Upper lobe of left lung (tissue), 6 donors: ENCODE measurements at regions not wholly inside any gene's neighbourhood (a gene's known extent, or its start where the extent isn't known, plus 50 kb on each side); places are given as distances from the start of the nearest gene placed in this dataset.

Source experiments
- ATAC-seq, 2 donors: fragments of 200-7000 bp; cut with Tn5 transposase; one replicate each; pipeline ENCODE4 v1.9.1; 2022; ENCODE audit warnings: mild to moderate bottlenecking in 2 of 2, moderate library complexity in 2 of 2; ENCODE audit not compliant: low FRiP score in 2 of 2
- DNase-seq, 2 donors: peaks; one replicate each; pipeline ENCODE4 v3.0.0-alpha.2; 2019 to 2020
- H3K27ac ChIP-seq, 4 donors: fragments of 200-600 bp; sonication (generic); one replicate each; pipeline ENCODE4 v1.5.1; 2016 to 2019
- H3K27me3 ChIP-seq, 4 donors: fragments of 200-600 bp; sonication (generic); one replicate each; pipeline ENCODE4 v1.5.1; 2017 to 2019
- H3K36me3 ChIP-seq, 4 donors: fragments of 200-600 bp; sonication (generic); one replicate each; pipeline ENCODE4 v1.5.1; 2016 to 2019
- H3K4me1 ChIP-seq, 4 donors: fragments of 200-600 bp; sonication (generic); one replicate each; pipeline ENCODE4 v1.5.1; 2018 to 2019
- H3K4me3 ChIP-seq, 4 donors: fragments of 200-600 bp; sonication (generic); one replicate each; pipeline ENCODE4 v1.5.1; 2017 to 2019; ENCODE audit warnings: mild to moderate bottlenecking in 2 of 4, moderate library complexity in 1 of 4
- H3K9me3 ChIP-seq, 4 donors: fragments of 200-600 bp; sonication (generic); one replicate each; pipeline ENCODE4 v1.5.1; 2018 to 2019
- EP300 ChIP-seq, 4 donors: sonication (generic); formaldehyde crosslinking; IDR thresholded peaks; one replicate each; pipeline ENCODE4 v1.5.1; 2017; ENCODE audit warnings: antibody characterized with exemption in 4 of 4, control low read depth in 2 of 4
- POLR2A ChIP-seq, 4 donors: fragments of 450-650 bp; IDR thresholded peaks; one replicate each; pipeline ENCODE4 v1.5.1; 2016 to 2017; ENCODE audit warnings: antibody characterized with exemption in 4 of 4, mild to moderate bottlenecking in 2 of 4
- POLR2AphosphoS5 ChIP-seq, 2 donors: sonication (generic); formaldehyde crosslinking; IDR thresholded peaks; one replicate each; pipeline ENCODE4 v1.5.1; 2017; ENCODE audit warnings: antibody characterized with exemption in 2 of 2
- WGBS, 2 donors: methylation state at CpG; one replicate each; pipeline ENCODE4 v1.1.5; 2017 to 2018; 5-methylcytosine and 5-hydroxymethylcytosine counted together
- TF ChIP-seq, protein P1 (sequence below), 6 experiments: fragments of 450-650 bp in 4 of 6; fragments of 200-600 bp in 2 of 6; sonication (generic) in 2 of 6; IDR thresholded peaks; one replicate each; pipeline ENCODE4 v1.5.1; 2016 to 2019; ENCODE audit warnings: antibody characterized with exemption in 6 of 6
- donor health status: DM: no; HTN: no; CAD: no; lungs with moderate emphysema.
- donor health status: DM: no; HTN: yes; CAD: no; lungs with severe emphysema.

DNA sequence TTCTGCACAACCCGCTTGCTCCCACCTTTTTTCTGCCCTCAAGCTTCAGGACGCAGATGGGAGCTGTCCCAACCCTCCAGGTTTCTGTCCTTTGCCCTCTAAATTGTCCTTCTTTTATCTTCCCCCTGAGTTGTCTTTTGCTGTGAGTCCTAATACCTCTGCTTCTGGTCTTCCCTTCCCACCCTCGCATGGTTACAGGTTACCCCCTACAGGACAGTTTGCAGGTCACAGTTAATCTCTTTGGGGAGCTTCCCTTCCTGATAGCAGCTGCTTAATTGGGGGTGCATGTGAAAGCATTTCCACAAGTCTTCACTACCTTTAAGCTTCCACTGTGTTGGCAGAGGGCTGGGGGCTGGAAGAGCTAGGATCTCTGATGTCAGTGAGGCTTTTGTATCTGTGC, 121.5 kb upstream of the CXCL12 start:
- no peak overlapping the region for H3K4me3 ChIP-seq
- H3K9me3 ChIP-seq = no peaks in the 10 kb centered on the region
- TF ChIP-seq EP300 (IDR thresholded peaks at IDR 0.05) = no peak
- no peak for TF ChIP-seq POLR2AphosphoS5 (IDR thresholded peaks at IDR 0.05)
- no peak for TF ChIP-seq POLR2A (IDR thresholded peaks at IDR 0.05)
- ATAC-seq (no peak), DNase-seq (no peak)
- no peak overlapping the region for H3K27ac ChIP-seq
- no peaks in the 10 kb centered on the region for H3K4me1 ChIP-seq
- WGBS, 2 donors = 76 to 80% methylated on average over 3 of the region's 3 CpGs
- no peaks in the 10 kb centered on the region for H3K27me3 ChIP-seq
- H3K36me3 ChIP-seq = no peaks in the 10 kb centered on the region

DNA sequence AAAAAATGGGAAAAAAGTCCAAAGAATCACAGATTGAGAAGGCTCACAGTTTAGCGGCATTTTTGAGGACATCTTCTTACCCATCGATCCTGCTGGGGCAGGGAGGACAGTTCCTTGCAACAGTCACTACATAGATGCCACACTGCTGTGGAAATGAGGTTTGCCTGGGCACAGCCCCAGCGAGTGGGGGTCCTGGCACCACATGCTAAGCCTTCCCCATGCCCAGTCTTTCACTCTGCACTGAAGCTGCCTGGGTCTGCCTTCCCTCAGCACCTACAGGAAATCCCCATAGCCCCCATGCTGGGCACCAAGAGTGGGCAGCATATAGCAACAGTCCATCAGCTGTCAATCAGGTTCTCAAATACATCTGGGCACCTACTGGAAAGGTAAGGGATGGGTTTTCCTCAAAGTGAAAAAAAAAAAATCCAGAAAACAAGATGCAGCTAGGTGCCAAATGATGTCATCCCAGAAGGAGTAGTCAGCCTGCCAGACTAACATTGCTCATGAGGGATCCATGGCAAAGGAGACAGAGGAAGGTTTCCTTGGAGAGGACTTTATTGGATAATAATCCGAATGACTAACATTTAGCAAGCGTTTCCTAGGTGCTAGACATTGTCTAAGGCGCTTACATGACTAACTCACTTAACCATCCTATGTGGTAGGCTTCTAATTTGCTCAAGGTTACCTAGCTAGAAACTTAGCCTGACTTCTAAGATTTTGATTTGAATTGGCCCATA, 125.7 kb upstream of the CXCL12 start:
- TF ChIP-seq EP300 (IDR thresholded peaks at IDR 0.05) = no peak
- TF ChIP-seq, protein P1, sequence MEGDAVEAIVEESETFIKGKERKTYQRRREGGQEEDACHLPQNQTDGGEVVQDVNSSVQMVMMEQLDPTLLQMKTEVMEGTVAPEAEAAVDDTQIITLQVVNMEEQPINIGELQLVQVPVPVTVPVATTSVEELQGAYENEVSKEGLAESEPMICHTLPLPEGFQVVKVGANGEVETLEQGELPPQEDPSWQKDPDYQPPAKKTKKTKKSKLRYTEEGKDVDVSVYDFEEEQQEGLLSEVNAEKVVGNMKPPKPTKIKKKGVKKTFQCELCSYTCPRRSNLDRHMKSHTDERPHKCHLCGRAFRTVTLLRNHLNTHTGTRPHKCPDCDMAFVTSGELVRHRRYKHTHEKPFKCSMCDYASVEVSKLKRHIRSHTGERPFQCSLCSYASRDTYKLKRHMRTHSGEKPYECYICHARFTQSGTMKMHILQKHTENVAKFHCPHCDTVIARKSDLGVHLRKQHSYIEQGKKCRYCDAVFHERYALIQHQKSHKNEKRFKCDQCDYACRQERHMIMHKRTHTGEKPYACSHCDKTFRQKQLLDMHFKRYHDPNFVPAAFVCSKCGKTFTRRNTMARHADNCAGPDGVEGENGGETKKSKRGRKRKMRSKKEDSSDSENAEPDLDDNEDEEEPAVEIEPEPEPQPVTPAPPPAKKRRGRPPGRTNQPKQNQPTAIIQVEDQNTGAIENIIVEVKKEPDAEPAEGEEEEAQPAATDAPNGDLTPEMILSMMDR (IDR thresholded peaks at IDR 0.05) = no peak
- Histone ChIP-seq H3K27me3 (no peaks in the 10 kb centered on the region), H3K36me3 (no peaks in the 10 kb centered on the region), H3K27ac (no peak overlapping the region), H3K4me3 (no peak overlapping the region), H3K9me3 (no peaks in the 10 kb centered on the region), H3K4me1 (no peaks in the 10 kb centered on the region)
- DNase-seq (no peak), ATAC-seq (peak in 1 of 2 donors; percentile 50)
- 80 to 83% methylated on average over 6 of the region's 6 CpGs for WGBS, 2 donors

DNA sequence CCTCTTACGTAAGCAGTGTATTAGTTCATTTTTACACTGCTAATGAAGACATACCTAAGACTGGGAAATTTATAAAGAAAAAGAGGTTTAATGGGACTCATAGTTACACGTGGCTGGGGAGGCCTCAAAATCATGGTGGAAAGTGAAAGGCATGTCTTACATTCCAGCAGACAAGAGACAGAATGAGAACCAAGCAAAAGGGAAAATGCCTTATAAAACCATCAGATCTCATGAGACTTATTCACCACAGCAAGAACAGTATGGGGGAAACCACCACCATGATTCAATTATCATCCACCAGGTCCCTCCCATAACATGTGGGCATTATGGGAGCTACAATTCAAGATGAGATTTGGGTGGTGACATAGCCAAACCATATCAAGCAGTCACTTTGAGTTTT, 126.3 kb upstream of the CXCL12 start:
- Histone ChIP-seq H3K27ac (no peak overlapping the region), H3K9me3 (no peaks in the 10 kb centered on the region), H3K4me1 (no peaks in the 10 kb centered on the region), H3K27me3 (no peaks in the 10 kb centered on the region), H3K36me3 (no peaks in the 10 kb centered on the region), H3K4me3 (no peak overlapping the region)
- ATAC-seq (no peak), DNase-seq (no peak)
- TF ChIP-seq, protein P1 (IDR thresholded peaks at IDR 0.05) = no peak
- TF ChIP-seq EP300 (IDR thresholded peaks at IDR 0.05) (no peak), POLR2AphosphoS5 (IDR thresholded peaks at IDR 0.05) (no peak), POLR2A (IDR thresholded peaks at IDR 0.05) (no peak)
- WGBS, 2 donors = 85 to 87% methylated on average over 2 of the region's 2 CpGs

DNA sequence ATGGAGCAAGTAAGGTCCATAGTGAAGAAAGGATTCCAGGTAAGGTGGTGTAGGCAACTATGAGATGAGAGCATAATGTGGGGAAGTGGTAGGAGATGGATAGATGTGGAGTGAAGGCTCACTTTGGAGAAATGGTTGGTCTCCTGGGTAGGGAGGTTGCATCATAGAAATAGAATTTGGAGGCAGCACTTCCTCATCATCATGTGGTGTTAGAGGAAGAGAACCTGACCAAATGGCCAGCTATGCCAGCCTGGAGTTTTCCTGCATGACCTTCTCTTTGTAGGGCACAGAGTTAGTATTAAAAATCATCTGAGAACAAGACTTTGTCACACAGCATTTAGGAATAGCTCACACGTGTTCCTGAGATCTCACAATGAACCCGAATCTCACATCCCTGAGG, 126.7 kb upstream of the CXCL12 start:
- no peaks in the 10 kb centered on the region for H3K27me3 ChIP-seq
- ATAC-seq (no peak), DNase-seq (no peak)
- H3K4me3 ChIP-seq = no peak overlapping the region
- H3K9me3 ChIP-seq = no peaks in the 10 kb centered on the region
- H3K4me1 ChIP-seq = no peaks in the 10 kb centered on the region
- H3K27ac ChIP-seq = no peak overlapping the region
- no peaks in the 10 kb centered on the region for H3K36me3 ChIP-seq
- no peak for TF ChIP-seq POLR2A (IDR thresholded peaks at IDR 0.05)
- TF ChIP-seq POLR2AphosphoS5 (IDR thresholded peaks at IDR 0.05) = no peak
- TF ChIP-seq EP300 (IDR thresholded peaks at IDR 0.05) = no peak
- WGBS, 2 donors = 74 to 76% methylated on average over 2 of the region's 2 CpGs

DNA sequence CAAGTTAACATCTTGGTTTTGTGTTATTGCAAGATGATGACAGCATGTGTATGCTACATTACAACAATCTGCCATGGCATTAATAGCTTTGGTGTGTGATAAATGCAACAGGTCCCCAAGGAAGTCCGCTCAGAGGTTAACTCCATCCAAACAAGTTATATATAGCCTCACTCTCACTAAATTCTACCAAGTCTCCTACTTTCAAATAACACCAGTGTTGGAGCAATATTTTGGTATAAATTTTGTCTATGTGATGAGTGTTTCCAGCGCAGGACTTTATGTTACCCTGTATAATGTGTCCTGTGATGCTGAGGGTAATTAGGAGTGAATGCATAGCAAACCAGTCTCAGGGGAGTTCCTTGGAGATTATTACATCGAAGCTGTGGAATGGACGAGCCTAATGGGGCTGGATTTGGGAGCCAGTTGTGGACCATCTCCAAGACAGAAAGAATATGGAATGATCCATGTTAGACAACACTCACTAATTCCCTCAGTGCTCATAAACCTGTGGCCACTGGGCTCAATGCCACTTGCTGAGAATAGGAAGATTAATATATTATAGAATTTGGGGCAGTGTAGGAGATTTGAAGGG, 127.6 kb upstream of the CXCL12 start:
- DNase-seq = no peak
- WGBS, 2 donors = 59 to 61% methylated on average over 3 to 4 of the region's 4 CpGs
- no peak overlapping the region for H3K4me3 ChIP-seq

More for the DNA sequence above, 127.6 kb upstream of the CXCL12 start:
- Histone ChIP-seq H3K36me3 (no peaks in the 10 kb centered on the region), H3K4me1 (no peaks in the 10 kb centered on the region), H3K27ac (no peak overlapping the region), H3K27me3 (no peaks in the 10 kb centered on the region), H3K9me3 (no peaks in the 10 kb centered on the region)
- TF ChIP-seq, protein P1 (IDR thresholded peaks at IDR 0.05) = no peak
- TF ChIP-seq EP300 (IDR thresholded peaks at IDR 0.05) = no peak
- no peak for TF ChIP-seq POLR2A (IDR thresholded peaks at IDR 0.05)
- TF ChIP-seq POLR2AphosphoS5 (IDR thresholded peaks at IDR 0.05) = no peak
- no peak for ATAC-seq
